ENCODE measurements at regions not wholly inside any gene's neighbourhood (a gene's known extent, or its start where the extent isn't known, plus 50 kb on each side); places are given as distances from the start of the nearest gene placed in this dataset.

- no peak for DNase-seq
- Mint-ChIP-seq H3K27ac (no peak overlapping the region), H3K4me3 (no peak overlapping the region), H3K9me3 (peaks cover 11% of the 10 kb centered on the region), H3K4me1 (ENCODE audit: low read depth) (no peaks in the 10 kb centered on the region), H3K36me3 (ENCODE audit: low read depth) (no peaks in the 10 kb centered on the region), H3K27me3 (ENCODE audit: insufficient read depth) (no peaks in the 10 kb centered on the region)
- TF ChIP-seq CTCF (IDR thresholded peaks at IDR 0.05) = no peak
Observed at GRCh38 chr4:171473155-171473554, 340.0 kb upstream of the GALNTL6 start.

DNA sequence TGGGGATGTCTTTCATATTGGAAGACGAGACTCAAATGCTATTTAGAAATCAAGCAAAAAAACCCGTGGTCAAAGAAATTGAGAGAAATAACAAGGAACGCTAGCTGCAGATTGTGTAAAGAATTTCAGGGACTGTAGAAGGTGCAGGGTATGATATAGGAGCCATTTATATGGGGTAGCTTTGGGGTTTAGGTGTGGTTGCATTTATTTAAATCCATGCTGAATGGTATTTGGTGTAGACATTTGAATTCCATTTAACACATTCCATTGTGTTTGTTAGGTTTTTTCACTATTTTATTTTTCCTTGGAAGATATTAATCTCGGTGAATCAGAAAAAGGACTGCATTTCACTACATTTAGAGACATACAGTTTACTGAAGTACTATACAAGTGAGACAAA lies 341.0 kb upstream of the GALNTL6 start:
- peaks cover 11% of the 10 kb centered on the region for H3K9me3 Mint-ChIP-seq
- DNase-seq = no peak
- no peak for TF ChIP-seq CTCF (IDR thresholded peaks at IDR 0.05)
- H3K36me3 Mint-ChIP-seq (ENCODE audit: low read depth) = no peaks in the 10 kb centered on the region
- H3K27me3 Mint-ChIP-seq (ENCODE audit: insufficient read depth) = no peaks in the 10 kb centered on the region
- H3K27ac Mint-ChIP-seq = no peak overlapping the region
- H3K4me3 Mint-ChIP-seq = no peak overlapping the region
- no peaks in the 10 kb centered on the region for H3K4me1 Mint-ChIP-seq (ENCODE audit: low read depth)

DNA sequence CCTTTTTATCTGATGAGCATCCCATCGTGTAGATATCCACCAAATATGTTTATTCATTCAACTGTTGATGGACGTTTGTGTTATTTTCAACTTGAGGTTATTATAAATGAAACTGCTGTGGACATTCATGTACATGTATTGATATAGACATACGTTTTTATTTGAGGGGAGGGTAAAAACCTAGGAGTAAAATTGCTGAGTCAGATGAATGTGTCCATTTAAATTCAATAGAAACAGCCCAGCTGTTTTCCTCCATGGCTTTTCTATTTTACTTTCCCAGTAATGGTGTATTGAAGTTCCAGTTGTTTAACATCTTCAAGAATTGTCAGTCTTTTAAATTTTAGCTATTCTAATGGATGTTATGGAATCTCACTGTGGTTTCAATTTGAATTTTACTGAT lies 348.7 kb upstream of the GALNTL6 start:
- no peak for TF ChIP-seq CTCF (IDR thresholded peaks at IDR 0.05)
- Mint-ChIP-seq H3K27ac (no peak overlapping the region), H3K4me1 (ENCODE audit: low read depth) (no peaks in the 10 kb centered on the region), H3K27me3 (ENCODE audit: insufficient read depth) (no peaks in the 10 kb centered on the region), H3K9me3 (peaks cover 18% of the 10 kb centered on the region), H3K4me3 (no peak overlapping the region), H3K36me3 (ENCODE audit: low read depth) (no peaks in the 10 kb centered on the region)
- DNase-seq = no peak

DNA sequence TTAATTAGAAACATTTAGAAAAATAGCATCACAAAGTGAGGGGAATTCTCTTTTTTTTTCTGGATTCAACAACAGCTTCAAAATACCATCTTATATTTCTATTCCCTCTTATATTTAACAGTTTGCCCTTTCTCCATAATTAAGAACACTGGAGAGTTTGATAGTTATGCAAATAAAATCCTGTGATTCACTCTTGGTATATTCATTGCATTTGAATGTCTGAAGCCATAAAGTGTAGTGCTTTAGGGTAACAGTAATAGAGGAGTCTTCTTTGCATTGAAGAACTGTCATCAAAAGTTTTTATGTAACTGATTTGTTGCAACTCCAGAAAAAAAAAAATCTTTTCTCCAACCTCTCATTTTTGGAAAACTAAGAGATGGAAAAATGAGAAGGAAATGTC lies 352.0 kb upstream of the GALNTL6 start:
- TF ChIP-seq CTCF (IDR thresholded peaks at IDR 0.05) = no peak
- H3K4me1 Mint-ChIP-seq (ENCODE audit: low read depth) = no peaks in the 10 kb centered on the region
- DNase-seq = no peak
- H3K4me3 Mint-ChIP-seq = no peak overlapping the region
- no peak overlapping the region for H3K27ac Mint-ChIP-seq
- H3K27me3 Mint-ChIP-seq (ENCODE audit: insufficient read depth) = no peaks in the 10 kb centered on the region
- H3K36me3 Mint-ChIP-seq (ENCODE audit: low read depth) = no peaks in the 10 kb centered on the region
- H3K9me3 Mint-ChIP-seq = peaks cover 20% of the 10 kb centered on the region

GRCh38 chr4:171448919-171449481 lies 364.2 kb upstream of the GALNTL6 start:
- no peak for TF ChIP-seq CTCF (IDR thresholded peaks at IDR 0.05)
- no peaks in the 10 kb centered on the region for H3K36me3 Mint-ChIP-seq (ENCODE audit: low read depth)
- no peak overlapping the region for H3K4me3 Mint-ChIP-seq
- H3K4me1 Mint-ChIP-seq (ENCODE audit: low read depth) = no peaks in the 10 kb centered on the region
- peaks cover 4% of the 10 kb centered on the region for H3K9me3 Mint-ChIP-seq
- no peak overlapping the region for H3K27ac Mint-ChIP-seq
- H3K27me3 Mint-ChIP-seq (ENCODE audit: insufficient read depth) = no peaks in the 10 kb centered on the region
- no peak for DNase-seq

GRCh38 chr4:171448358-171448757 lies 364.8 kb upstream of the GALNTL6 start:
- Mint-ChIP-seq H3K9me3 (peaks cover 4% of the 10 kb centered on the region), H3K4me1 (ENCODE audit: low read depth) (no peaks in the 10 kb centered on the region), H3K36me3 (ENCODE audit: low read depth) (no peaks in the 10 kb centered on the region), H3K4me3 (no peak overlapping the region), H3K27me3 (ENCODE audit: insufficient read depth) (no peaks in the 10 kb centered on the region), H3K27ac (no peak overlapping the region)
- no peak for TF ChIP-seq CTCF (IDR thresholded peaks at IDR 0.05)
- DNase-seq = no peak

Data from HFFc6 (cell line).